ENCODE measurements at regions not wholly inside any gene's neighbourhood (a gene's known extent, or its start where the extent isn't known, plus 50 kb on each side); places are given as distances from the start of the nearest gene placed in this dataset.

GRCh38 chr3:20543535-20544226, 357.7 kb upstream of the SGO1 start:
- Histone ChIP-seq H3K23me2 (ENCODE audit: insufficient read length, low read depth, low read length, poor library complexity, severe bottlenecking) (no peaks in the 10 kb centered on the region), H3K9ac (ENCODE audit: extremely low read depth, insufficient read length, low read length) (no peak overlapping the region), H4K8ac (replicated peaks; ENCODE audit: insufficient read length, low read depth, low read length) (no peak overlapping the region), H3K27ac (ENCODE audit: insufficient read length, low read depth, low read length) (no peak overlapping the region), H3K14ac (ENCODE audit: insufficient read depth, low read length) (no peak overlapping the region), H4K5ac (ENCODE audit: insufficient read length, low read depth, low read length) (no peak overlapping the region), H2AK5ac (ENCODE audit: insufficient read length, low read length) (no peak overlapping the region), H2BK20ac (ENCODE audit: low read depth, low read length, poor library complexity, severe bottlenecking) (no peak overlapping the region), H2AFZ (ENCODE audit: low read length) (no peak overlapping the region), H3K79me2 (ENCODE audit: insufficient read depth, low read length) (no peaks in the 10 kb centered on the region), H2BK120ac (ENCODE audit: low read depth, low read length, poor library complexity, severe bottlenecking) (no peak overlapping the region), H3K27me3 (ENCODE audit: insufficient read depth, low read length) (no peaks in the 10 kb centered on the region), H3K4me1 (ENCODE audit: insufficient read depth, low read length) (no peaks in the 10 kb centered on the region), H2BK15ac (ENCODE audit: low read depth, low read length) (no peak overlapping the region), H3K56ac (ENCODE audit: insufficient read length, low read depth, low read length) (no peak overlapping the region), H4K91ac (ENCODE audit: insufficient read length, low read depth, low read length) (no peak overlapping the region), H3K18ac (ENCODE audit: insufficient read length, low read depth, low read length) (no peak overlapping the region), H3K79me1 (ENCODE audit: insufficient read depth, low read depth, low read length, poor library complexity, severe bottlenecking) (no peaks in the 10 kb centered on the region), H3K4ac (ENCODE audit: low read depth, low read length) (no peak overlapping the region), H4K20me1 (ENCODE audit: control insufficient read depth, insufficient read depth, insufficient read length) (no peaks in the 10 kb centered on the region), H3T11ph (ENCODE audit: low read length) (no peak overlapping the region), H2BK5ac (ENCODE audit: insufficient read length, low read length) (no peak overlapping the region), H3K4me2 (ENCODE audit: insufficient read depth, insufficient read length, low read length) (no peak overlapping the region), H3K9me3 (ENCODE audit: control insufficient read depth, low read depth, low read length) (no peaks in the 10 kb centered on the region), H2BK12ac (ENCODE audit: insufficient read length, low read depth, low read length) (no peak overlapping the region), H3K23ac (ENCODE audit: insufficient read length, low read depth, low read length) (no peak overlapping the region)
- WGBS (ENCODE audit: extremely low coverage, insufficient read length, low lambda C conversion rate) = no CpG with 5 or more reads among the region's 5 CpGs
- Mint-ChIP-seq H3K9me3 (peaks cover 14 to 15% of the 10 kb centered on the region in 2 experiments), H3K4me3 (no peak overlapping the region), H3K36me3 (ENCODE audit: insufficient read depth in 1 of 3, low read depth in 3 of 3) (peaks cover 2 to 14% (median 6%) of the 10 kb centered on the region in 3 experiments; a peak in 6 of 7 replicates), H3K27me3 (ENCODE audit: low read depth) (no peaks in the 10 kb centered on the region), H3K27ac (no peak overlapping the region), H3K4me1 (peaks cover 4 to 5% of the 10 kb centered on the region in 2 experiments)
- no peak for DNase-seq
- TF ChIP-seq, protein P1, sequence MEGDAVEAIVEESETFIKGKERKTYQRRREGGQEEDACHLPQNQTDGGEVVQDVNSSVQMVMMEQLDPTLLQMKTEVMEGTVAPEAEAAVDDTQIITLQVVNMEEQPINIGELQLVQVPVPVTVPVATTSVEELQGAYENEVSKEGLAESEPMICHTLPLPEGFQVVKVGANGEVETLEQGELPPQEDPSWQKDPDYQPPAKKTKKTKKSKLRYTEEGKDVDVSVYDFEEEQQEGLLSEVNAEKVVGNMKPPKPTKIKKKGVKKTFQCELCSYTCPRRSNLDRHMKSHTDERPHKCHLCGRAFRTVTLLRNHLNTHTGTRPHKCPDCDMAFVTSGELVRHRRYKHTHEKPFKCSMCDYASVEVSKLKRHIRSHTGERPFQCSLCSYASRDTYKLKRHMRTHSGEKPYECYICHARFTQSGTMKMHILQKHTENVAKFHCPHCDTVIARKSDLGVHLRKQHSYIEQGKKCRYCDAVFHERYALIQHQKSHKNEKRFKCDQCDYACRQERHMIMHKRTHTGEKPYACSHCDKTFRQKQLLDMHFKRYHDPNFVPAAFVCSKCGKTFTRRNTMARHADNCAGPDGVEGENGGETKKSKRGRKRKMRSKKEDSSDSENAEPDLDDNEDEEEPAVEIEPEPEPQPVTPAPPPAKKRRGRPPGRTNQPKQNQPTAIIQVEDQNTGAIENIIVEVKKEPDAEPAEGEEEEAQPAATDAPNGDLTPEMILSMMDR (conservative IDR thresholded peaks at IDR 0.05) = no peak

All from H9 (cell line).